Natural killer cell (primary cell): ENCODE measurements at regions not wholly inside any gene's neighbourhood (a gene's known extent, or its start where the extent isn't known, plus 50 kb on each side); places are given as distances from the start of the nearest gene placed in this dataset.

Experiments used
- ATAC-seq, 3 donors: fragments of 150-1000 bp in 2 of 3; fragments of 200-7000 bp in 1 of 3; cut with Tn5 transposase; 1 replicate in 1 of 3; 2 replicates in 2 of 3; pipeline ENCODE4 v1.10.0; 2021; ENCODE audit warnings: mild to moderate bottlenecking in 2 of 3, moderate library complexity in 2 of 3
- DNase-seq, 2 donors: peaks; one replicate each; pipeline versions ENCODE4 v3.0.0 to v3.0.0-alpha.2; 2013 to 2021; ENCODE audit warnings: mixed read lengths in 1 of 2
- H3K27ac ChIP-seq: one replicate; pipeline ENCODE4 v1.5.1; 2013; ENCODE audit warnings: mild to moderate bottlenecking, low read length
- H3K27me3 ChIP-seq: one replicate; pipeline ENCODE4 v1.6.1; 2013; ENCODE audit warnings: low read length; ENCODE audit not compliant: control insufficient read depth, insufficient read depth
- H3K36me3 ChIP-seq: one replicate; pipeline ENCODE4 v1.6.1; 2013; ENCODE audit warnings: low read length; ENCODE audit not compliant: control insufficient read depth, insufficient read depth
- H3K4me1 ChIP-seq: one replicate; pipeline ENCODE4 v1.6.1; 2013; ENCODE audit warnings: low read length; ENCODE audit not compliant: control insufficient read depth, insufficient read depth
- H3K4me3 ChIP-seq: one replicate; pipeline ENCODE4 v1.5.1; 2013; ENCODE audit warnings: low read length
- H3K9me3 ChIP-seq: one replicate; pipeline ENCODE4 v1.6.1; 2013; ENCODE audit warnings: low read length; ENCODE audit not compliant: control insufficient read depth, insufficient read depth
- H3K27ac Mint-ChIP-seq, 2 donors: one replicate each; pipeline ENCODE4 v1.8.0; 2022; ENCODE audit warnings: mild to moderate bottlenecking in 2 of 2, mixed read lengths in 2 of 2, moderate library complexity in 1 of 2
- H3K27me3 Mint-ChIP-seq, 2 donors: one replicate each; pipeline ENCODE4 v1.8.0; 2022; ENCODE audit warnings: low read depth in 2 of 2, mixed read lengths in 2 of 2
- H3K36me3 Mint-ChIP-seq: one replicate; pipeline ENCODE4 v1.8.0; 2022; ENCODE audit warnings: mixed read lengths
- H3K4me1 Mint-ChIP-seq, 2 donors: one replicate each; pipeline ENCODE4 v1.8.0; 2022; ENCODE audit warnings: mixed read lengths in 2 of 2
- H3K4me3 Mint-ChIP-seq: one replicate; pipeline ENCODE4 v1.8.0; 2022; ENCODE audit warnings: mild to moderate bottlenecking, moderate library complexity, mixed read lengths
- H3K9me3 Mint-ChIP-seq, 2 donors: one replicate each; pipeline ENCODE4 v1.8.0; 2022; ENCODE audit warnings: mixed read lengths in 2 of 2
- WGBS: methylation state at CpG from one replicate; pipeline ENCODE4 v1.1.7; 2013; ENCODE audit warnings: missing lambda C conversion rate; ENCODE audit not compliant: insufficient coverage; 5-methylcytosine and 5-hydroxymethylcytosine counted together
- intact Hi-C: fragments of 100-400 bp; cut with micrococcal nuclease; formaldehyde crosslinking; loops from one replicate; pipeline ENCODE4 v1.14.2; 2022
- TF ChIP-seq, protein P1 (sequence below): fragments of 200-600 bp; IDR thresholded peaks from one replicate; pipeline ENCODE4 v1.8.0; 2022; ENCODE audit warnings: antibody characterized with exemption

DNA sequence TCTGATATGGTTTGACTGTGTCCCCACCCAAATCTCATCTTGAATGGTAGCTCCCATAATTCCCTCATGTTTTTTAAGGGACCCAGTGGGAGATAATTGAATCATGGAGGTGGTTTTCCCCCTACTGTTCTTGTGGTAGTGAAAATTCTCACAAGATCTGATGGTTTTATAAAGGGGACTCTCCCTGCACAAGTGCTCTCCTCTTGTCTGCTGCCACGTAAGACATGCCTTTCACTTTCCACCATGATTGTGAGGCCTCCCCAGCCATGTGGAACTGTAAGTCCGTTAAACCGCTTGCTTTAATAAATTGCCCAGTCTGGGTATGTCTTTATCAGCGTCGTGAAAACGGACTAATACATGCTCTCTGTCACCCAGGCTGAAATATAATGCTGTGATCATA lies 200.9 kb upstream of the SLIT2 start:
- Histone ChIP-seq H3K27me3 (no peaks in the 10 kb centered on the region), H3K9me3 (peaks cover 2% of the 10 kb centered on the region), H3K36me3 (no peaks in the 10 kb centered on the region), H3K27ac (no peak overlapping the region), H3K4me3 (no peak overlapping the region), H3K4me1 (no peaks in the 10 kb centered on the region)
- TF ChIP-seq, protein P1, sequence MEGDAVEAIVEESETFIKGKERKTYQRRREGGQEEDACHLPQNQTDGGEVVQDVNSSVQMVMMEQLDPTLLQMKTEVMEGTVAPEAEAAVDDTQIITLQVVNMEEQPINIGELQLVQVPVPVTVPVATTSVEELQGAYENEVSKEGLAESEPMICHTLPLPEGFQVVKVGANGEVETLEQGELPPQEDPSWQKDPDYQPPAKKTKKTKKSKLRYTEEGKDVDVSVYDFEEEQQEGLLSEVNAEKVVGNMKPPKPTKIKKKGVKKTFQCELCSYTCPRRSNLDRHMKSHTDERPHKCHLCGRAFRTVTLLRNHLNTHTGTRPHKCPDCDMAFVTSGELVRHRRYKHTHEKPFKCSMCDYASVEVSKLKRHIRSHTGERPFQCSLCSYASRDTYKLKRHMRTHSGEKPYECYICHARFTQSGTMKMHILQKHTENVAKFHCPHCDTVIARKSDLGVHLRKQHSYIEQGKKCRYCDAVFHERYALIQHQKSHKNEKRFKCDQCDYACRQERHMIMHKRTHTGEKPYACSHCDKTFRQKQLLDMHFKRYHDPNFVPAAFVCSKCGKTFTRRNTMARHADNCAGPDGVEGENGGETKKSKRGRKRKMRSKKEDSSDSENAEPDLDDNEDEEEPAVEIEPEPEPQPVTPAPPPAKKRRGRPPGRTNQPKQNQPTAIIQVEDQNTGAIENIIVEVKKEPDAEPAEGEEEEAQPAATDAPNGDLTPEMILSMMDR, result no peak
- intact Hi-C loops, result no loop called here
- Mint-ChIP-seq H3K27me3 (no peaks in the 10 kb centered on the region), H3K4me3 (no peak overlapping the region), H3K9me3 (peaks cover 7 to 19% of the 10 kb centered on the region in 2 donors), H3K4me1 (no peaks in the 10 kb centered on the region), H3K36me3 (peaks cover 4% of the 10 kb centered on the region), H3K27ac (no peak overlapping the region)
- 93% methylated on average over 6 of the region's 6 CpGs for WGBS
- no peak for DNase-seq
- no peak for ATAC-seq

DNA sequence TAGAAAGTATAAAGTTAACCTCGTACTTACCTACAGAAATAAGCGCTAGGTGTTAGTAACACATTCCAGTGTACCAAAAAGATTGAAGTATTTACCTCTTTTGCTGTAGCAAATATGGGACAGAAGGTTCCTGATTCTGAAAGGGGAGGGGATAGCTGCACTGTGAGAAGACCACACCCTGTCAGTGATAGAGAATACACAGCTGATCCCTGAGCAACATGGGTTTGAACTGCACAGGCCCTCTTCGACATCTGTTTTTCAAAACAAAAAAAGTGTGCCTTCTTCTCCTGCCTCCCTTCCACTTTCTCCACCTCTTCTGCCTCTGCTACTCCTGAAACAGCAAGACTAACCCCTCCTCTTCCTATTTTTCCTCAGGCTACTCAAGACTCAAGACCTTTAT lies 201.8 kb upstream of the SLIT2 start:
- DNase-seq (no peak), ATAC-seq (no peak)
- no peaks in the 10 kb centered on the region for H3K27me3 Mint-ChIP-seq
- Histone ChIP-seq H3K27me3 (no peaks in the 10 kb centered on the region), H3K4me3 (no peak overlapping the region), H3K36me3 (no peaks in the 10 kb centered on the region), H3K9me3 (peaks cover 2% of the 10 kb centered on the region), H3K27ac (no peak overlapping the region), H3K4me1 (no peaks in the 10 kb centered on the region)
- no peaks in the 10 kb centered on the region for H3K4me1 Mint-ChIP-seq
- peaks cover 8% of the 10 kb centered on the region for H3K36me3 Mint-ChIP-seq
- no peak overlapping the region for H3K4me3 Mint-ChIP-seq
- H3K27ac Mint-ChIP-seq, result no peak overlapping the region
- intact Hi-C loops, result no loop called here
- H3K9me3 Mint-ChIP-seq, result peaks cover 7 to 20% of the 10 kb centered on the region in 2 donors
- TF ChIP-seq, protein P1, result no peak
- WGBS, result 92% methylated on average over 2 of the region's 3 CpGs

DNA sequence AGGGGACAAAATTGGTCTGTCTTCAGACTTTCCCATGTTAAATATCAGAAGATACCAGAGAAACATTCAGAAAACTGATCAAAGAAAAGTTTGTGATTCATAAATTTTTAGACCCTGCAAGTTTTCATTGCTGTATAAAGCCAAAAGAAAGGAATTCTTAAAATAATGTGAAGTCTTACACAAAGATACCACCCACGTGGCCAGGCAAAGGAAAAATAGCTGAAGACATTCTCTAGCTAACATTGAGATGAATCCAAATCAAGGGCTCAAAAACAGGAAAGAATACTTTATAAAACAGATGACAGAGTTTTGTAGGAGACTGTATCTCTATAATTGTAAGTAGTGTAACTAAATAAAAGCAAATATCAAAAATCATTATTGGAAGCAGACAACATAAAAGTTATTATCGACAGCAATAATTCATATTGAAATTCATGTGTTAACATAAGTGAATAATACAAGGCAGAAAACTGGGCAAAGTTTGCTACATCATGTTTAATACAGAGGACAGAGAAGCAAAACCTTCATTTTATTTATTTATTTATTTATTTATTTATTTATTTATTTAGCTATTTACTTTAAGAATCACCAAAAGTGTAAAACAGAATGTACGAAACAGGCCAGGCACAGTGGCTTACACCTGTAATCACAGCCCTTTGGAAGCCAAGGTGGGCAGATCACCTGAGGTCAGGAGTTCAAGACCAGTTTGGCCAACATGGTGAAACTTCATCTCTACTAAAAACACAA lies 204.6 kb upstream of the SLIT2 start:
- WGBS, result 64% methylated on average over 2 of the region's 3 CpGs
- H3K27ac Mint-ChIP-seq, result no peak overlapping the region
- no peak overlapping the region for H3K4me3 ChIP-seq
- no peaks in the 10 kb centered on the region for H3K27me3 Mint-ChIP-seq
- H3K27ac ChIP-seq, result no peak overlapping the region
- no peak for ATAC-seq
- peaks cover 9% of the 10 kb centered on the region for H3K36me3 Mint-ChIP-seq
- peaks cover 2% of the 10 kb centered on the region for H3K9me3 ChIP-seq
- no peak overlapping the region for H3K4me3 Mint-ChIP-seq
- H3K27me3 ChIP-seq, result no peaks in the 10 kb centered on the region
- no peak for DNase-seq
- no peaks in the 10 kb centered on the region for H3K4me1 Mint-ChIP-seq
- H3K9me3 Mint-ChIP-seq, result peaks cover 13 to 15% of the 10 kb centered on the region in 2 donors
- H3K4me1 ChIP-seq, result no peaks in the 10 kb centered on the region
- no peaks in the 10 kb centered on the region for H3K36me3 ChIP-seq
- intact Hi-C loops, result no loop called here
- TF ChIP-seq, protein P1, result no peak

DNA sequence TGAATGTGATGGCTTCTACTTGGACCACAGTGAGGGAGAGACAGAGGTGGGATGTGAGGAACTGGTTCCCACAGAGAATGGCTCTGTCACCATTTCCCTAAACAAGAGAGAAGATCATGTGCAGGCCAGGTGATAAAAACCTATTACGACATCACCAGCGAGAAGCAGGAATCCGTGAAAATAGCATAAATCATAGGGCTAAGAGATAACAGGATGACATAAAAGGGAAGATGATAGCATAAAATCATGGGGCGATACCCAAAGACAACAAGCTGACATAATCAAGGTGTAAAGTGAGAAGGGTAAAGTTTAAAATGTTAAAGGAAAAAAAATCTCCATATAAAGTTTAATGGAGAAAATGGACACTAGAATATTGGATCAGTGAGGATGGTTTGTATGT lies 205.5 kb upstream of the SLIT2 start:
- no peaks in the 10 kb centered on the region for H3K27me3 ChIP-seq
- WGBS, result 93% methylated on average over 4 of the region's 4 CpGs
- Mint-ChIP-seq H3K36me3 (peaks cover 18% of the 10 kb centered on the region), H3K4me1 (no peaks in the 10 kb centered on the region), H3K9me3 (peaks cover 17 to 19% of the 10 kb centered on the region in 2 donors), H3K4me3 (no peak overlapping the region), H3K27ac (no peak overlapping the region), H3K27me3 (no peaks in the 10 kb centered on the region)
- ATAC-seq, result no peak
- no peaks in the 10 kb centered on the region for H3K4me1 ChIP-seq
- peaks cover 2% of the 10 kb centered on the region for H3K9me3 ChIP-seq
- H3K4me3 ChIP-seq, result no peak overlapping the region
- intact Hi-C loops, result no loop called here
- H3K36me3 ChIP-seq, result no peaks in the 10 kb centered on the region
- no peak for DNase-seq
- no peak overlapping the region for H3K27ac ChIP-seq
- TF ChIP-seq, protein P1, result no peak
